HL-60 (cell line): ENCODE measurements at regions not wholly inside any gene's neighbourhood (a gene's known extent, or its start where the extent isn't known, plus 50 kb on each side); places are given as distances from the start of the nearest gene placed in this dataset.

Experiments used
- POLR2AphosphoS5 ChIP-seq: IDR thresholded peaks from 2 replicates; pipeline ENCODE4 v1.6.1; 2012; ENCODE audit warnings: low read depth
- TF ChIP-seq, protein P1 (sequence below): IDR thresholded peaks from 2 replicates; pipeline ENCODE4 v1.6.1; 2012; ENCODE audit warnings: low read depth; ENCODE audit not compliant: insufficient replicate concordance
- TF ChIP-seq, protein P2 (sequence below): IDR thresholded peaks from one replicate; pipeline ENCODE4 v1.5.1; 2011; ENCODE audit warnings: low read length, control low read depth, inconsistent platforms; ENCODE audit not compliant: insufficient read depth

DNA sequence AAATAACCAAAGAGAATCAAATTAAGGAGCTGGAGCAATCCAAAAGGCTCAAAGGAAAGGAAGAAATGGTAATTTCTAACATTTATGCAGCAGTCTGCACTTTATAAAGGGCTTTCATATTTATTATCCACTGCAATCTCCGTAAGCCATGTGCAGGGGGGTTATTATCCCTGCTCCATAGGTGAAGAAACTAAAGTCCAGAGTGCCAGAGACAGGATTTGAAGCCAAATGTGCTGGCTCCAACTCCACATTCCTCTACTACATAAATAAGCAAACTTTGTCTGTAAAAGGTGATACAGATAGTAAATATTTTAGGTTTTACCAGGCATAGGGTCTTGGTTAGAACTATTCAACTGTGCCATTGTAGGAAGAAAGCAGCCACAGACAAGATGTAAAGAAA lies 221.4 kb downstream of the MINAR1 start:
- TF ChIP-seq, protein P1, sequence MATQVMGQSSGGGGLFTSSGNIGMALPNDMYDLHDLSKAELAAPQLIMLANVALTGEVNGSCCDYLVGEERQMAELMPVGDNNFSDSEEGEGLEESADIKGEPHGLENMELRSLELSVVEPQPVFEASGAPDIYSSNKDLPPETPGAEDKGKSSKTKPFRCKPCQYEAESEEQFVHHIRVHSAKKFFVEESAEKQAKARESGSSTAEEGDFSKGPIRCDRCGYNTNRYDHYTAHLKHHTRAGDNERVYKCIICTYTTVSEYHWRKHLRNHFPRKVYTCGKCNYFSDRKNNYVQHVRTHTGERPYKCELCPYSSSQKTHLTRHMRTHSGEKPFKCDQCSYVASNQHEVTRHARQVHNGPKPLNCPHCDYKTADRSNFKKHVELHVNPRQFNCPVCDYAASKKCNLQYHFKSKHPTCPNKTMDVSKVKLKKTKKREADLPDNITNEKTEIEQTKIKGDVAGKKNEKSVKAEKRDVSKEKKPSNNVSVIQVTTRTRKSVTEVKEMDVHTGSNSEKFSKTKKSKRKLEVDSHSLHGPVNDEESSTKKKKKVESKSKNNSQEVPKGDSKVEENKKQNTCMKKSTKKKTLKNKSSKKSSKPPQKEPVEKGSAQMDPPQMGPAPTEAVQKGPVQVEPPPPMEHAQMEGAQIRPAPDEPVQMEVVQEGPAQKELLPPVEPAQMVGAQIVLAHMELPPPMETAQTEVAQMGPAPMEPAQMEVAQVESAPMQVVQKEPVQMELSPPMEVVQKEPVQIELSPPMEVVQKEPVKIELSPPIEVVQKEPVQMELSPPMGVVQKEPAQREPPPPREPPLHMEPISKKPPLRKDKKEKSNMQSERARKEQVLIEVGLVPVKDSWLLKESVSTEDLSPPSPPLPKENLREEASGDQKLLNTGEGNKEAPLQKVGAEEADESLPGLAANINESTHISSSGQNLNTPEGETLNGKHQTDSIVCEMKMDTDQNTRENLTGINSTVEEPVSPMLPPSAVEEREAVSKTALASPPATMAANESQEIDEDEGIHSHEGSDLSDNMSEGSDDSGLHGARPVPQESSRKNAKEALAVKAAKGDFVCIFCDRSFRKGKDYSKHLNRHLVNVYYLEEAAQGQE, result no peak
- TF ChIP-seq, protein P2, sequence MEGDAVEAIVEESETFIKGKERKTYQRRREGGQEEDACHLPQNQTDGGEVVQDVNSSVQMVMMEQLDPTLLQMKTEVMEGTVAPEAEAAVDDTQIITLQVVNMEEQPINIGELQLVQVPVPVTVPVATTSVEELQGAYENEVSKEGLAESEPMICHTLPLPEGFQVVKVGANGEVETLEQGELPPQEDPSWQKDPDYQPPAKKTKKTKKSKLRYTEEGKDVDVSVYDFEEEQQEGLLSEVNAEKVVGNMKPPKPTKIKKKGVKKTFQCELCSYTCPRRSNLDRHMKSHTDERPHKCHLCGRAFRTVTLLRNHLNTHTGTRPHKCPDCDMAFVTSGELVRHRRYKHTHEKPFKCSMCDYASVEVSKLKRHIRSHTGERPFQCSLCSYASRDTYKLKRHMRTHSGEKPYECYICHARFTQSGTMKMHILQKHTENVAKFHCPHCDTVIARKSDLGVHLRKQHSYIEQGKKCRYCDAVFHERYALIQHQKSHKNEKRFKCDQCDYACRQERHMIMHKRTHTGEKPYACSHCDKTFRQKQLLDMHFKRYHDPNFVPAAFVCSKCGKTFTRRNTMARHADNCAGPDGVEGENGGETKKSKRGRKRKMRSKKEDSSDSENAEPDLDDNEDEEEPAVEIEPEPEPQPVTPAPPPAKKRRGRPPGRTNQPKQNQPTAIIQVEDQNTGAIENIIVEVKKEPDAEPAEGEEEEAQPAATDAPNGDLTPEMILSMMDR, result no peak
- no peak for TF ChIP-seq POLR2AphosphoS5
